Ectodermal cell (in vitro differentiated cells): ENCODE measurements at regions not wholly inside any gene's neighbourhood (a gene's known extent, or its start where the extent isn't known, plus 50 kb on each side); places are given as distances from the start of the nearest gene placed in this dataset.
"Not testable (repeated sequence)": the region's sequence is repeated elsewhere in the genome, so short reads cannot be mapped to it uniquely, and the experiment has no call there.

Experiments
- H3K27ac ChIP-seq: 2 replicates; pipeline ENCODE4 v1.7.0; 2013; ENCODE audit warnings: mild to moderate bottlenecking, low read depth, low read length; ENCODE audit not compliant: insufficient read depth, poor library complexity, severe bottlenecking
- H3K27me3 ChIP-seq: 2 replicates; pipeline ENCODE4 v1.7.0; 2013; ENCODE audit warnings: mild to moderate bottlenecking, low read length; ENCODE audit not compliant: insufficient read depth, control insufficient read depth, poor library complexity, severe bottlenecking
- H3K36me3 ChIP-seq: one replicate; pipeline ENCODE4 v1.7.0; 2013; ENCODE audit warnings: low read length; ENCODE audit not compliant: control insufficient read depth, insufficient read depth
- H3K4me1 ChIP-seq: one replicate; pipeline ENCODE4 v1.7.0; 2013; ENCODE audit warnings: low read length; ENCODE audit not compliant: control insufficient read depth, insufficient read depth
- H3K4me3 ChIP-seq: 2 replicates; pipeline ENCODE4 v1.7.0; 2013; ENCODE audit warnings: low read depth, low read length, control low read depth; ENCODE audit not compliant: insufficient read depth
- H3K9me3 ChIP-seq: 2 replicates; pipeline ENCODE4 v1.7.0; 2013; ENCODE audit warnings: mild to moderate bottlenecking, low read length, moderate library complexity; ENCODE audit not compliant: control insufficient read depth
- WGBS, 2 experiments: methylation state at CpG; one replicate each; pipeline ENCODE4 v1.1.7; 2013; ENCODE audit warnings: missing lambda C conversion rate in 2 of 2; 5-methylcytosine and 5-hydroxymethylcytosine counted together

- H3K4me1 ChIP-seq = no peaks in the 10 kb centered on the region
- no peaks in the 10 kb centered on the region for H3K36me3 ChIP-seq
- H3K4me3 ChIP-seq = no peak overlapping the region
- no peak overlapping the region for H3K27ac ChIP-seq
- 80 to 87% methylated on average over 10 to 11 of the region's 11 CpGs for WGBS, 2 experiments
- no peaks in the 10 kb centered on the region for H3K9me3 ChIP-seq
- no peaks in the 10 kb centered on the region for H3K27me3 ChIP-seq
Measured at GRCh38 chr2:64888591-64889309, 100.4 kb upstream of the SLC1A4 start.

GRCh38 chr2:64889803-64890202 is 99.4 kb upstream of the SLC1A4 start:
- Histone ChIP-seq H3K4me3 (no peak overlapping the region), H3K9me3 (no peaks in the 10 kb centered on the region), H3K27me3 (no peaks in the 10 kb centered on the region), H3K27ac (no peak overlapping the region), H3K36me3 (no peaks in the 10 kb centered on the region), H3K4me1 (no peaks in the 10 kb centered on the region)
- 72% methylated on average over 4 of the region's 4 CpGs for WGBS, 2 experiments

- H3K4me3 ChIP-seq, H3K36me3 ChIP-seq, H3K27ac ChIP-seq, H3K4me1 ChIP-seq, H3K9me3 ChIP-seq, H3K27me3 ChIP-seq: not testable (repeated sequence)
- WGBS, 2 experiments = 95 to 96% methylated on average over 2 to 3 of the region's 3 CpGs
Measured at GRCh38 chr2:64896572-64896971, 92.6 kb upstream of the SLC1A4 start.

- Histone ChIP-seq H3K27ac (no peak overlapping the region), H3K4me1 (peaks cover under 1% of the 10 kb centered on the region), H3K27me3 (no peaks in the 10 kb centered on the region), H3K4me3 (no peak overlapping the region), H3K9me3 (no peaks in the 10 kb centered on the region), H3K36me3 (no peaks in the 10 kb centered on the region)
- WGBS, 2 experiments = 90 to 93% methylated on average over 37 of the region's 37 CpGs
Measured at GRCh38 chr2:64899081-64899865, 89.9 kb upstream of the SLC1A4 start.

GRCh38 chr2:64899876-64900275 is 89.3 kb upstream of the SLC1A4 start:
- not testable (repeated sequence) for H3K9me3 ChIP-seq, H3K36me3 ChIP-seq, H3K27me3 ChIP-seq, H3K4me3 ChIP-seq, H3K4me1 ChIP-seq, H3K27ac ChIP-seq
- 92 to 93% methylated on average over 6 of the region's 6 CpGs for WGBS, 2 experiments

GRCh38 chr2:64904413-64905329 is 84.5 kb upstream of the SLC1A4 start:
- H3K27me3 ChIP-seq = no peaks in the 10 kb centered on the region
- H3K27ac ChIP-seq = no peak overlapping the region
- WGBS, 2 experiments = 71 to 72% methylated on average over 11 of the region's 11 CpGs
- no peak overlapping the region for H3K4me3 ChIP-seq
- no peaks in the 10 kb centered on the region for H3K36me3 ChIP-seq
- H3K9me3 ChIP-seq = no peaks in the 10 kb centered on the region
- peaks cover 13% of the 10 kb centered on the region for H3K4me1 ChIP-seq

GRCh38 chr2:64905338-64906024 is 83.7 kb upstream of the SLC1A4 start:
- H3K27ac ChIP-seq = no peak overlapping the region
- no peaks in the 10 kb centered on the region for H3K9me3 ChIP-seq
- H3K36me3 ChIP-seq = no peaks in the 10 kb centered on the region
- 88 to 91% methylated on average over 8 of the region's 8 CpGs for WGBS, 2 experiments
- no peaks in the 10 kb centered on the region for H3K27me3 ChIP-seq
- peaks cover 13% of the 10 kb centered on the region for H3K4me1 ChIP-seq
- no peak overlapping the region for H3K4me3 ChIP-seq

GRCh38 chr2:64906853-64907536 is 82.2 kb upstream of the SLC1A4 start:
- Histone ChIP-seq H3K27ac (no peak overlapping the region), H3K27me3 (no peaks in the 10 kb centered on the region), H3K36me3 (no peaks in the 10 kb centered on the region), H3K4me1 (peaks cover 13% of the 10 kb centered on the region), H3K9me3 (no peaks in the 10 kb centered on the region), H3K4me3 (no peak overlapping the region)
- 91 to 92% methylated on average over 6 of the region's 6 CpGs for WGBS, 2 experiments

- no peaks in the 10 kb centered on the region for H3K36me3 ChIP-seq
Measured at GRCh38 chr2:64908406-64908805, 80.8 kb upstream of the SLC1A4 start.

More at GRCh38 chr2:64908406-64908805, 80.8 kb upstream of the SLC1A4 start:
- H3K27me3 ChIP-seq = no peaks in the 10 kb centered on the region
- H3K27ac ChIP-seq = no peak overlapping the region
- H3K4me1 ChIP-seq = peaks cover 13% of the 10 kb centered on the region
- H3K4me3 ChIP-seq = no peak overlapping the region
- 91 to 98% methylated on average over 2 of the region's 2 CpGs for WGBS, 2 experiments
- no peaks in the 10 kb centered on the region for H3K9me3 ChIP-seq
